ENCODE measurements at regions not wholly inside any gene's neighbourhood (a gene's known extent, or its start where the extent isn't known, plus 50 kb on each side); places are given as distances from the start of the nearest gene placed in this dataset.

GRCh38 chr7:67595431-67596180 is 599.0 kb downstream of the TYW1 start:
- H3K9me3 Mint-ChIP-seq, result peaks cover 52% of the 10 kb centered on the region
- H3K27me3 Mint-ChIP-seq (ENCODE audit: low read depth), result no peaks in the 10 kb centered on the region

DNA sequence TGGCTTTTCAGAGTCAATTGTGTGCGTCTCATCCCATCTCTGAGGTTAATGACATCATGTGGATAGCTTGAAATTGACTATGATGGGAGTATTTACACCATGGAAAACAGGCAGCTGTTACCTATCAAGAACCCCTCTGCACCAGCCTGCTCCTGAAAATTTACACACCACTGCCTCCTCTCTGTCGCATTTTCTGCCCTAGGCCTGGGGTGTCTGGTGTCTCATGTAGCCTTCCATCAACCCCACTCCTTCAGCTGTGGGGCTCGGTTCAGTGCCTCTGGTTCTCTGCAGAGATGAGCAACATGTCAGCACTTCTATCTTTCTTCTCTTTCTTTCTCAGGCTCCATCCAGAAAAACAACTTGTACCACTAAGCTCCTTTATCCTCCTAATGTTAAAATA is 600.5 kb downstream of the TYW1 start:
- H3K9me3 Mint-ChIP-seq, result peaks cover 52% of the 10 kb centered on the region
- no peaks in the 10 kb centered on the region for H3K4me1 Mint-ChIP-seq (ENCODE audit: low read depth)
- DNase-seq (ENCODE audit: low spot score), result no peak
- H3K27ac Mint-ChIP-seq, result no peak overlapping the region
- no peaks in the 10 kb centered on the region for H3K27me3 Mint-ChIP-seq (ENCODE audit: low read depth)
- no peak overlapping the region for H3K4me3 Mint-ChIP-seq
- H3K36me3 Mint-ChIP-seq (ENCODE audit: low read depth), result no peaks in the 10 kb centered on the region

More at GRCh38 chr7:67595431-67596180, 599.0 kb downstream of the TYW1 start:
- no peak overlapping the region for H3K27ac Mint-ChIP-seq
- no peak for DNase-seq (ENCODE audit: low spot score)
- H3K4me1 Mint-ChIP-seq (ENCODE audit: low read depth), result no peaks in the 10 kb centered on the region
- H3K4me3 Mint-ChIP-seq, result no peak overlapping the region
- no peaks in the 10 kb centered on the region for H3K36me3 Mint-ChIP-seq (ENCODE audit: low read depth)

DNA sequence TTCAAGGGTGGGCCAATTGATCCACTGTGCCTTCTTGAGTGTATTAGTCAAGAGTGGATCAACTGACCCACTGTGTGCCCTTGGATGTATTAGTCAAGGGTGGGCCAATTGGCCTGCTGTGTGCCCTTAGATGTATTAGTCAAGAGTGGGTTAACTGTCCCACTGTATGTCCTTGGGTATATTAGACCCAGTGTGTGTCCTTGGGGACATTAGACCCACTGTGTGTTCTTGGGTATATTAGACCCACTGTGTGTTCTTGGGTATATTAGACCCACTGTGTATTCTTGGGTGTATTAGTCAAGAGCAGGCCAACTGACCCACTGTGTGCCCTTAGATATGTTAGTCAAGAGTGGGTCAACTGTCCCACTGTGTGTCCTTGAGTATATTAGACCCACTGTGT is 601.8 kb downstream of the TYW1 start:
- Mint-ChIP-seq H3K27me3 (ENCODE audit: low read depth) (no peaks in the 10 kb centered on the region), H3K4me3 (no peak overlapping the region), H3K9me3 (peaks cover 52% of the 10 kb centered on the region), H3K36me3 (ENCODE audit: low read depth) (no peaks in the 10 kb centered on the region), H3K27ac (no peak overlapping the region), H3K4me1 (ENCODE audit: low read depth) (no peaks in the 10 kb centered on the region)
- DNase-seq (ENCODE audit: low spot score), result no peak

DNA sequence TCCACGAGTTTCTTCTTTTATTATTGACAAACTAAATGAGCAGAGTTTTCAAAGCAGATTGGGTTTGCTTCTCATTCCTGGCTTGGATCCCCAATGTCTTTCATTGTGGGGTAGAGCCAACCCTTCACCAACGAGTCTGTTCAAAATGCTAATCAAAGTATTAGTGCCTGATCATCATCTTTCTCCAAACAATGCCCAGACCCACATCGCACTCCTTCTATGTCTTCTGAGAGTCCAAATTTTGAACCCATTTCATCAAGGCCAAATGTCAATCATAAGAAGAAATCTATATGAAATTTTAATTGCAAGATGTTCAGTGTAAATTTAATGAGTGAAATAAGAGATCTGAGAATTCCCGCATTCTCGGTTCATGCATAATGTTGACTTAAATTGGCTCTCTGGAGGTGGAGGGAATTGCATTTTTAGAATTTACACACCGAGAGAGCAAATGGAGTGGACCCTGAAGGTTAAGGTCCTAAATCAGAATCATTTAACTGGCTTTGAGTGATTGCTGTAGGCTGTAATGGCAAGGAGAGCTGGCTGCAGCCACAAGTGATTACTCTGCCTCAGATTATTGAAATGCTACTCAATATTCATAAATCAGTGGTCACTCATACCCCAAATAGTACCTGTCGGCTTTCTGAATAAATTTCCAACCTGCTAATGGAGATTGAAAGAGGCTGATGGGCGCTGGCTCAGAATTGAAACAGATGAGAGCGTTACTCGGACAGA is 602.9 kb downstream of the TYW1 start:
- Mint-ChIP-seq H3K27me3 (ENCODE audit: low read depth) (no peaks in the 10 kb centered on the region), H3K27ac (no peak overlapping the region), H3K36me3 (ENCODE audit: low read depth) (no peaks in the 10 kb centered on the region), H3K4me1 (ENCODE audit: low read depth) (no peaks in the 10 kb centered on the region), H3K9me3 (peaks cover 57% of the 10 kb centered on the region), H3K4me3 (no peak overlapping the region)
- DNase-seq (ENCODE audit: low spot score), result no peak

DNA sequence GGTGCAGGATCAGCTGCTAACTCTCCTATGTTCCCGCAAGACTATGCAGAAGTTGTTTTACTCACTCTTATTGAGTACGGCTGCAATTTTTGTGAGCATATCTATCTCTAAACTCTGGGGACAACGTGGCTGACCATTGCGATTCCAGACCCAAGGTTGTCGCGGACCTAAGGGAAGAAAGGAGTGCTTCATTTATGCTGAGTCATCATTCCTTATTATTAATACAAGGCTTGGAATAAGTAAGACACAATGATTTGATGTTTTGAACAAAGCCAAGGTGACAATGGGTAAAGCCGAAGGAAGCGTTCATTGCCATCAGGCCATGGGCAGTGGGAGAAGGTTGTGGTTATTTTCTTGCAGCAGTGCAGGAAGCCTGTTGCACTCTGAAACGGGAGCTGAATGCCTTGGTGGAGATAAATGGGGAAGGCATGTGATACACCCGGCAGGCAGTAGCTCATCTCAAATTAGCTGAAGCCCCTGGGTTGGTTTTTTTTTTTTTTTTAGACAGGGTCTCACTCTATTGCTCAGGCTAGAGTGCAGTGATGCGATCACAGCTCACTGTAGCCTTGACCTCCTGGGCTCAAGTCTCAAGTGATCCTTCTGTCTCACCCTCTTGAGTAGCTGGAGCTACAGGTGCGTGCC is 605.7 kb downstream of the TYW1 start:
- Mint-ChIP-seq H3K27ac (no peak overlapping the region), H3K9me3 (peaks cover 65% of the 10 kb centered on the region), H3K36me3 (ENCODE audit: low read depth) (no peaks in the 10 kb centered on the region), H3K27me3 (ENCODE audit: low read depth) (no peaks in the 10 kb centered on the region), H3K4me3 (no peak overlapping the region), H3K4me1 (ENCODE audit: low read depth) (no peaks in the 10 kb centered on the region)
- DNase-seq (ENCODE audit: low spot score), result no peak

- no peak overlapping the region for H3K4me3 Mint-ChIP-seq
- no peaks in the 10 kb centered on the region for H3K36me3 Mint-ChIP-seq (ENCODE audit: low read depth)
- no peaks in the 10 kb centered on the region for H3K27me3 Mint-ChIP-seq (ENCODE audit: low read depth)
- DNase-seq (ENCODE audit: low spot score), result no peak
- peaks cover 63% of the 10 kb centered on the region for H3K9me3 Mint-ChIP-seq
- H3K27ac Mint-ChIP-seq, result no peak overlapping the region
- no peaks in the 10 kb centered on the region for H3K4me1 Mint-ChIP-seq (ENCODE audit: low read depth)
Measured at GRCh38 chr7:67604461-67605386, 608.1 kb downstream of the TYW1 start.

DNA sequence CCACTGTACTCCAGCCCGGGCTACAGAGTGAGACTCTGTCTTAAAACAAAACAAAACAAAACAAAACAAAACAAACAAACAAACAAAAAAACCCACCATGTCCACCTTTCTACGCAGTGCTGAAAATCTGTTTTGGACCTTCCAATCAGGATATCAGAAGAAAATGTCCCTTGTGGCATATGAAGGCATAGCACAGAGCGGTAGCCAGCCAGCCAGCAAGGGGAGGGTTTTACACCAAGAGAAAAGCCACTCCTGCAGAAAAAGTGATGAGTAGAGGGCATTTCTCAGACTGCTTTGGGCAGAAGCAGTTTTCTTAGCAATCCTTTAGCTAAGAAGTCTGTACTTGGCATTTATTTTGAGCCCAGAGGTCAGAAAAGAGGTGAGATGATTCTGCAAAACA is 612.2 kb downstream of the TYW1 start:
- no peaks in the 10 kb centered on the region for H3K36me3 Mint-ChIP-seq (ENCODE audit: low read depth)
- no peak for DNase-seq (ENCODE audit: low spot score)
- no peak overlapping the region for H3K4me3 Mint-ChIP-seq
- peaks cover 45% of the 10 kb centered on the region for H3K9me3 Mint-ChIP-seq
- H3K27me3 Mint-ChIP-seq (ENCODE audit: low read depth), result no peaks in the 10 kb centered on the region
- H3K4me1 Mint-ChIP-seq (ENCODE audit: low read depth), result no peaks in the 10 kb centered on the region
- no peak overlapping the region for H3K27ac Mint-ChIP-seq

DNA sequence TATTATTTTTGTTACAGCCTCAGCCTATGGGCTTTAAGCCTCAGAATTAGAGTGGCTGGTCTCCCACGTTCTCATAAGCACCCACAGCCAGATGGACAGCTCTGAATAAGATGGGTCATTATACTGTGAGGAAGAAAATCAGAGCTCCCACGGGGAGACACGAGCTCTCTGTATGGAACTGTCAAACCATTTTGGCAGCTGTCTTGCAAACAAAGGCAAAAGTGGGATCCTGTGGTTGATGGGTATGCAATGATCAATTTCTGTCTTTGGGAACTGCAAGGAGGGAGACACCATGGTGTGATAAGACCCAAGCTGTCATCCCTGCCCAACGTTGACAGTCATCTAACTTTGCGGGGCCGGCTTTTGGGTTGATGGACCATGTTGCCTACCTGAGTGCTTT is 614.3 kb downstream of the TYW1 start:
- Mint-ChIP-seq H3K27ac (no peak overlapping the region), H3K4me3 (no peak overlapping the region), H3K27me3 (ENCODE audit: low read depth) (no peaks in the 10 kb centered on the region), H3K4me1 (ENCODE audit: low read depth) (no peaks in the 10 kb centered on the region), H3K9me3 (peaks cover 43% of the 10 kb centered on the region), H3K36me3 (ENCODE audit: low read depth) (no peaks in the 10 kb centered on the region)
- DNase-seq (ENCODE audit: low spot score), result no peak

- H3K27ac Mint-ChIP-seq, result no peak overlapping the region
- no peaks in the 10 kb centered on the region for H3K36me3 Mint-ChIP-seq (ENCODE audit: low read depth)
- H3K9me3 Mint-ChIP-seq, result peaks cover 36% of the 10 kb centered on the region
- DNase-seq (ENCODE audit: low spot score), result no peak
- no peak overlapping the region for H3K4me3 Mint-ChIP-seq
- no peaks in the 10 kb centered on the region for H3K27me3 Mint-ChIP-seq (ENCODE audit: low read depth)
- H3K4me1 Mint-ChIP-seq (ENCODE audit: low read depth), result no peaks in the 10 kb centered on the region
Measured at GRCh38 chr7:67614843-67615242, 618.2 kb downstream of the TYW1 start.

GRCh38 chr7:67616517-67616916 is 619.9 kb downstream of the TYW1 start:
- H3K27ac Mint-ChIP-seq, result no peak overlapping the region
- H3K9me3 Mint-ChIP-seq, result peaks cover 26% of the 10 kb centered on the region
- no peak overlapping the region for H3K4me3 Mint-ChIP-seq
- H3K4me1 Mint-ChIP-seq (ENCODE audit: low read depth), result no peaks in the 10 kb centered on the region
- no peak for DNase-seq (ENCODE audit: low spot score)
- no peaks in the 10 kb centered on the region for H3K36me3 Mint-ChIP-seq (ENCODE audit: low read depth)
- no peaks in the 10 kb centered on the region for H3K27me3 Mint-ChIP-seq (ENCODE audit: low read depth)

DNA sequence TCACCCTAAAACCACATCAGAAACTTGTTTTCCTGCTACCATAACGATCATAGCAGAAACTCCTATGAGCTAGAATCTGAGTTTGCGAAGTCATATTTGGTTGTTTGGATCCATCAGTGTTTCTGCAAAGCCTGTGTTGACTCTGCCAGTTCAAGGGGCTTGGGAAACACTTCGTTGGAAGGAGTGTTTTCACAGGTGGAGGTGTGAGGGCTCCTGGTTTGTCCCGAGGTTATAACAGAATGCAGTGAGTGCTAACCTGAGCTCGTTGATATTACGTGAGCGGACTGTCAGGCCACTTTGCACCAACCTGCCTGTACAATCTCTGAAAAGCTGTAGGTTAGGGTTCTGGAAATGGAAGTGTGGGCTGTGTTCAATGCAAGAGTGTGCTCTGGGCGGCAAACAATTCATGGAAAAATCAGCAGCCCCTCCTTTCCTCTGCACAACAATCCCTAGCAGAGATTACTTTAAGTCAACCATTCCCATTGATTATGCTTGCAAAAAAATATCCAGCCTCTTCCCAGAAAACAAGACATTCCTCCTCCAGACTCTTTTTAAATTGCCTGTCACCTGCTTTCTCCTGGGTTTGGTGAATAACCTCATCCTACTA is 622.0 kb downstream of the TYW1 start:
- no peaks in the 10 kb centered on the region for H3K4me1 Mint-ChIP-seq (ENCODE audit: low read depth)
- no peaks in the 10 kb centered on the region for H3K27me3 Mint-ChIP-seq (ENCODE audit: low read depth)
- no peak overlapping the region for H3K4me3 Mint-ChIP-seq
- no peaks in the 10 kb centered on the region for H3K36me3 Mint-ChIP-seq (ENCODE audit: low read depth)
- peaks cover 22% of the 10 kb centered on the region for H3K9me3 Mint-ChIP-seq
- H3K27ac Mint-ChIP-seq, result no peak overlapping the region
- no peak for DNase-seq (ENCODE audit: low spot score)

DNA sequence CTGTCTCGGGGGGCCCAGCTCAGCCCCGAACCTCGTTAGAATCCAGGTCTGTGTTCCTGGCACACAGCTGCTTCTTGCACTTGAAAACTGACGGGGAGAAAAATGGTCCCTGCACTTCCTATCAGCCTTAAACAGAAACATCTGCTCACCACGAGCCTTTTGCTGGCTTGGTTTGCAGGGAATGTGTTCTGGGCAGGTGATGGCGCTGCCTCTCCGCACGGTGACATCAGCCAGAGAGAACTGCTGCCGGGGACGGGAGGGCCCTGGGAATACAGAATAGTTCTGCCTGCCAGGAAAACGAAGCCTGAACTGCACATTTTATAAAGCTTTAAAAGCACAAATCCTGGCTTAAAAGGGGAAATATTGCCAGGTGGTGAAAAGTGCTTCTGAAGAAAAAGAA is 622.5 kb downstream of the TYW1 start:
- no peaks in the 10 kb centered on the region for H3K27me3 Mint-ChIP-seq (ENCODE audit: low read depth)
- no peak overlapping the region for H3K4me3 Mint-ChIP-seq
- H3K36me3 Mint-ChIP-seq (ENCODE audit: low read depth), result no peaks in the 10 kb centered on the region
- H3K9me3 Mint-ChIP-seq, result peaks cover 18% of the 10 kb centered on the region
- H3K27ac Mint-ChIP-seq, result no peak overlapping the region
- H3K4me1 Mint-ChIP-seq (ENCODE audit: low read depth), result no peaks in the 10 kb centered on the region
- DNase-seq (ENCODE audit: low spot score), result no peak

- no peak for DNase-seq (ENCODE audit: low spot score)
- peaks cover 8% of the 10 kb centered on the region for H3K9me3 Mint-ChIP-seq
- H3K36me3 Mint-ChIP-seq (ENCODE audit: low read depth), result no peaks in the 10 kb centered on the region
- H3K4me3 Mint-ChIP-seq, result no peak overlapping the region
- H3K27me3 Mint-ChIP-seq (ENCODE audit: low read depth), result no peaks in the 10 kb centered on the region
- no peak overlapping the region for H3K27ac Mint-ChIP-seq
- H3K4me1 Mint-ChIP-seq (ENCODE audit: low read depth), result no peaks in the 10 kb centered on the region
Measured at GRCh38 chr7:67620216-67620933, 623.7 kb downstream of the TYW1 start.
